HG03521 (cell line): ENCODE measurements at regions not wholly inside any gene's neighbourhood (a gene's known extent, or its start where the extent isn't known, plus 50 kb on each side); places are given as distances from the start of the nearest gene placed in this dataset.

ENCODE experiments used
- ATAC-seq: cut with Tn5 transposase; IDR thresholded peaks from one replicate; pipeline ENCODE4 v1.9.1; 2021; ENCODE audit warnings: mild to moderate bottlenecking, moderate library complexity; ENCODE audit not compliant: unreplicated experiment

DNA sequence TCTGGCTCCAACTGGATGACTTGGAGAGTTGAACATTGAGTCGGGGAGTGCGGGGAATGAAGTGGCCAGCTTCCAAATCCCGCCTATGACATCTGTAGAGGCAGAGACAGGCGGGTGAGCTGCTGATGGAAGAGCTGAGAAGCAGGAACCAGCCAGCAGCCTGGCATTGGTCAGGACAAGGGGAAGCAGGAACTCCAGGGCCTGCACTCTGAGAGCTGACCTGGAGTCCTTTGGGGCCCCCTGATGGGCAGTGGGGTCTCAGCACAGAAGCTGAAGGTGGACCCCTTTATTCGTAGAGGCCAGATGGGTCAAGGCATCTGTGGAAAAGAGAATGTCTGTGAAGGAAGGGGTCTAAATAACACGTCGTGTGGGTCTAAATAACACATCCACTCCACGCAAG is 57.0 kb downstream of the SEC61G start:
- ATAC-seq: no peak

DNA sequence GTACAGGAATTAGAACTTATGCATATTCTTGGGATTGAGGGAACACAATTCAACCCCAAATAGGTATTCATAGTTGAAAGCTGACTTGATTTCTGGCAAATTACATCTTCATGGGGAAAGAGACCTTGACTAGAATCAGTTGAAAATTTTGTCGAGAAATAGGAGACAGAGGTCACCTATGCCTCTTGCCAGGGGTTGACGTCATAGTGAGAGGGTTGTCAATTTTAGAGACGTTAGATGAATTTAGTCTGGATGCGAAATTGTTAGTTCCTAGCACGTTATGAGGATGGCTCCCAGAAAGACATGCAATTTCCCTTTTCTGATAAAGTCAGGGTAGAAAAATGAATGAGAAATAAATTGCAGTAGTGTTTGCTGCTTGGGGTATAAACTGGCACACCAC is 59.3 kb downstream of the SEC61G start:
- no peak for ATAC-seq

DNA sequence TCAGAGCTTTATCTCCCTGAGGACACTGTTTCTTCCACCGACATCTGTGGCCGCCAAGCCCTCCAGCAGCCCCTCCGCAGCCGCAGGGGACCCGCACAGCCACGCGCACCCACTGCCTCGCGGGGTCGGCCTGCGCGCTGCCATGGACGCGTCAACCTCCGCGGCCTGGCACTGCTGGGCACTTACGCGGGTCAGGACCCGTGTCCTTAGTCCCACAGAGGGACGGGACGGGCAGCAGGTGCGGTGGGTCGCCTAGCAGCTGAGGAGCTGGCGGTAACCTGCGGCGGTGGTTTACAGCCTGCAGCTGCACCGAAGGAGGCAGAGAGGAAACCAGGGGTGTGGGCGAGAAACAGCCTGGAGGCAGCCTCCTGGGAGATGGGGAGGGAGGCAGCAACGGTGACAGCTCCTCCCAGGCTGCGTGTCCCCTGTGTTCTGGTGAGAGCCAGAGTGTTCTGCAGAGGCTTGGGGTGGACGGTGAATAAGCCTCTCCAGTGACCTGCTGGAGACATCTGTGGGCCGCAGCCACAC is 61.3 kb downstream of the SEC61G start:
- no peak for ATAC-seq

DNA sequence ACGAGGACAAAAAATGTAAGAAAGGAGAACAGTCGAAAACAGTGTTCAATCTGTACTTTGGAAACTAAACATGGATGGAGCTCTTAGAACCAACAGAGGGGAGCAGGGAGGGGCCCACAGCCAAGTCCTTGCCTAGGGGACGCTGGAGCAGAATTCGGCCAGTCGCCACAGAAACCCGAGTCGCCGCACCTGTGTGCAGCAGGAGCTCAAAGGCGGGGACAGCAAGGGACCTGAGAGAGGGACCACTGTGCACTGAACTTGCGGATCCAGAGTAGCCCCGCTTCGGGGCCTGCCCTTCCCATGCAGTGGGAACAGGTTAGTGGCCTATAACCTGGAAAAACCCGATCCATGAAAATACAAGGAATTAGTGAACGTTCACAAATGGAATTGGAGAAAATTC is 68.1 kb downstream of the SEC61G start:
- ATAC-seq: no peak

DNA sequence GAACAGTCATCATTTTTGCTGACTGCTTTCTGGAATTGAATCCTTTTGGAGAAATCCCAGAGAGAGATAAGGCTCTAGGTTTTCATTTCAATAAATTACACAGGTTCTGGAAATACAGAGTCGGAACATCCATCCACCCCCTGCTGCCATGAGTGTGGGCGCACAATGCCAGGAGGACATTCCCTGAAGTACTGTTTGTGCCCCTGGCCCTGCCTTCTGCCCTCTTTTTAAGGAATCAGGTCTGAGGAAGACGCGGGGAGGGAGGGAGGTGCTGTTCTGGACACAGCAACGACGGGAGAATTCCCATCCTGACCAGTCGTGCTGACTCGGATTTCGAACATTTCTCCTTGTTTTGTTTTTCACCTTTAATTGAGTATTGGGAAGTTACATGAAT is 69.0 kb downstream of the SEC61G start:
- ATAC-seq: no peak

DNA sequence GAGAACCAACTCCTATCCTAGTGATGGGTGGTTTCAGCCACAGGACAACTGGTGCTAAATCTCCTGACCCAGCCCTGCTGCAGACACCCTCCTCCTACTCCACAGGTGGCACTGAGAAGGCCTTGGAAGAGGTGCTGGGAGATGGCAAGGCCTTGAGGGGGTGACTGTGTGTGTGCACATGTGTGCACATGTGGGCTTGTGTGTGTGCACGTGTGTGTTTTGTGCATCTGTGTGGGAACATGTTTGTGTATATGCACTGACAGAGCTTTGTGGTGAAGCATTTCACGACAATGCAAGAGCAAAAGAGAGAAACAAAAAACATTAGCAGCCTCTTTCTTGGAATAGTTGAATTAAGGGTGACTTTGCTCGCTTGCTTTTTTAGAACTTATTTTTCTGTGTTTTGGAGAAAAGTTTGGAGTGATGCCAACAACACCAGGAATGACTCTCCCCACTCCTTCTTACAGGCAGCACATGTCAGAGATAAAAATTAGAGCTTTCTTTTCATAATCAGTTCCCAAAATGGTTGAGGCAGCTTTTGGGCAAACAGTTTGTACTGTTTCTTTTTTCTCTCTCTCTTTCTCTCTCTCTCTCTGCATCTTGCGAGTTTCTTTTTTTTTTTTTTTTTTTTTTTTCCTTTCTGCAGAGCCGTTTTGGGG is 69.5 kb downstream of the SEC61G start:
- ATAC-seq: no peak

DNA sequence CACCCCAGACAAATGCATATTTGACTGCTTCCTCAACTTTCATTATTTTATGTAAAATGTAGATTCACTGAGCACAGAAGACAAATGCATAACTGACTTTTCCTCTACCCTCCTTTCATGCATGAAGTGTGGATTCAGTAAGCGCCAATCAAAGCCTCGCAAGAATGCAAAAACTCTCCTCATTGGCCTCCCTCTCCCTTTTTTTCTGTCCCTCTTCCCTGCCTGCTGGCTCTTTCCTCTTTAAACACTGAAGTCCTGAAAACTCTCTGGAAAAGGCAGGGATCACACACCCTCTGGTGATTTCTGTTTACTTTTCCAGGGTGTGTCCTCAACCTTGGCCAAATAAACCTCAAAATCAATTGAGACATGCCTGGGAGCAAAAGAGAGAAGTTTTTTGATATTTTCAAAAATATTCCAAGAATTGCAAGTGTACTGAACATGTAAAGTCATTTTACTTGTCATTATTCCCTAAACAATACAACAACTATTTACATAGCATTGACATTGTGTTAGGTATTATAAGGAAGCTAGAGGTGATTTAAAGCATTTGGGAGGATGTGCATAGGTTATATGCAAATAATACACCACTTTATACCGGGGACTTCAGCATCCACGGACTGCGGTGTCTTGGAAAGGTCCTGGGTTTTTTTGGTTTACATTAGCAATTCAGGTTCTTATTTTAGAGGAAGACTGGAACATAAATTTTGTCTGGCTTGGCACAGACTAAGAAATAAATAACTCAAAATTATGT is 71.4 kb downstream of the SEC61G start:
- no peak for ATAC-seq

DNA sequence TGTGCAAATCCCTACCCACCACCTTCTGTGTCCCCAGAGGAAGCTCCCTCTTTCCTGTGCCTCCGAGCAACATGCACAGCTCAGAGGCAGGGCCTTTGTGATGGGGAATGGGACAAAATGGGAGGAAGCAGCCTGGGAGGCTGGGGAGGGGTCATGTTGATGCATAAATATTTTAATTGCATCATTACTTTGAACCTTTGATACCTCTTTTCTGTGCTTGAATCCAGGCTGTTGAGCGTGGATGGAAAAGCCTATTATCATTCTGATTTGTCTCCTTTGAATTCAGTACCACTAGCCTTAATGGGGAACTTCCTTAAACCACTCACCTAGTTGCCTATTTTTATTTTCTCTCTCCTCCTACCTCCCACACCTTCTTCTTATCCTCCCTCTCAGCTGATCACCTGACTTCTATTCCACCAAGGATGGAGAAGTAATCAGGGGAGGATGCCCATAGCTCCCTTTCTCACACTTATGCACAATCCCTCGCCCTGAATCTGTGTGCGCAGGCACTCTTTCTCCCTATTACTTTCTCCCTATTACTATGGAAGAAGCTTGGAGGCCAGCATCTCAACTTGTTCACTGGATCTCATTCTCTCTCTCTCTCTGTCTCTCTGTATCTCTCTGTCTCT is 78.5 kb downstream of the SEC61G start:
- no peak for ATAC-seq

DNA sequence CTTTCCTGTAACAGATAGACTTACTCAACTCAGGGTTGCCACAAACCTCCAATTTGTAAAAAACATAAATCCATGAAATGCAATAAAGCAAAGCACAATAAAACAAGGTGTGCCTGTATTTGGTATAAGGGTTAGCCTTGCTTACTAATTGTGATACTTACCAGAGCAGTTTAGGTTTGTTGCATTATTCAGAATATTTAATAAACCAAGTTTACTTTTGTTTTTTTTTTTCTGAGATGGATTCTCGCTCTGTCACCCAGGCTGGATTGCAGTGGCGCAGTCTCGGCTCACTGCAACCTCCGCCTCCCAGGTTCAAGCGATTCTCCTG is 79.6 kb downstream of the SEC61G start:
- ATAC-seq: no peak

DNA sequence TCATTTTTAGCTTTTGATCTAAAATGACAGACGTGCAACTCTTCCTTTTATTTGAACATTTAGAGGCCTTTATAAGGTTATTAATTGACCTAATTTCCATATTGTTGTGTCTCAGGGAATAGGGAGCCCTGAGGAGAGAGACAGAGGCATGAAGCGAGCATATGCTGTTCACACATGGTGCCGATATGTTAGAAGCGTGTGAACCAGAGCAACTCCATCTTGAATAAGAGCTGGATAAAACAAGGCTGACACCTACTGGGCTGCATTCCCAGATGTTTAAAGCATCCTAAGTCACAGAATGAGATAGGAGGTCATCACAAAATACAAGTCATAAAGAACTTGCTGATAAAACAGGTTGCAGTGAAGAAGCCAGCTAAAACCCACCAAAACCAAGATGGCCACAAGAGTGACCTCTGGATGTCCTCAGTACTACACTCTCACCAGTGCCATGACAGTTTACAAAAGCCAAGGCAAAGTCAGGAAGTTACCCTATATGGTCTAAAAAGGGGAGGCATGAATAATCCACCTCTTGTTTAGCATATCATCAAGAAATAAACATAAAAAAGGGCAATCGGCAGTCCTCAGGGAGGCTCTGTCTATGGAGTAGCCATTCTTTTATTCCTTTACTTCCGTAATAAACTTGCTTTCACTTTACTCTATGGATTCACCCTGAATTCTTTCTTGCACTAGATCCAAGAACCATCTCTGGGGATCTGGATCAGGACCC is 80.1 kb downstream of the SEC61G start:
- ATAC-seq: no peak

DNA sequence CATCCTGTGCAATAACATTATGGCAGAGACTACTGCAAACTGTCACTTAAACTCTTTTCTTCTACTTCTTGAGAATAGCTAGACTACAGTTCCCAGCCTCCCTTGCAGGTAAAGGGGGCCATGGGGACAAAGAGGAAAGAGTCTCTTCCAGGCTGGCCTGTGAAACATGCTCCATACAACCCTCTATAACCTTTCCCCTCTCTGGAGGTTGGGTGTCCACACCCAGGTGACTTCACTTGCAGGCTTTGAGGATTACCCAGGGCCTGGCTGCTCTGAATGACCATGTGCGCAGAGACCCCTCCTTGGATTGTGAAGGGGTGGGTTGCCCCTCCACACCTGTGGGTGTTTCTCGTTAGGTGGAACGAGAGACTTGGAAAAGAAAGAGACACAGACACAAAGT is 84.1 kb downstream of the SEC61G start:
- ATAC-seq: no peak

DNA sequence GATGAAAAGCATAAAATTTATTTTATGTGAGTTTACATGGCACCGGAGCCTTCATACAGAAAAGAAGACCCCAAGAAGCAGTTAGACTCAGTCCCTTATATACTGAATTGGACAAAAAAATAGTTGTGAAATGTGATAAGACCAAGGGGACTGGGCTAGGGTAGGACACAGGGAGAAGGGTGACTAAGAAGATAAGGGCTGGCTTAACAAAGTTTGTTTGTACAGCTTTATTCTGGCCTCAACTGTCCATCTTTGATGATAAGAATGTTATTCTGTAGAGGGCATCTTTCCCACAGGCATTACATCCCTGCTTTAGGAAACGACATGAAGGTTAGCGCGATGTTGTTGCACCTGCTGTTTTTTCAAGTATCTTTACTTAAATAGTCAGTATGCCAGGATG is 86.5 kb downstream of the SEC61G start:
- ATAC-seq: no peak

DNA sequence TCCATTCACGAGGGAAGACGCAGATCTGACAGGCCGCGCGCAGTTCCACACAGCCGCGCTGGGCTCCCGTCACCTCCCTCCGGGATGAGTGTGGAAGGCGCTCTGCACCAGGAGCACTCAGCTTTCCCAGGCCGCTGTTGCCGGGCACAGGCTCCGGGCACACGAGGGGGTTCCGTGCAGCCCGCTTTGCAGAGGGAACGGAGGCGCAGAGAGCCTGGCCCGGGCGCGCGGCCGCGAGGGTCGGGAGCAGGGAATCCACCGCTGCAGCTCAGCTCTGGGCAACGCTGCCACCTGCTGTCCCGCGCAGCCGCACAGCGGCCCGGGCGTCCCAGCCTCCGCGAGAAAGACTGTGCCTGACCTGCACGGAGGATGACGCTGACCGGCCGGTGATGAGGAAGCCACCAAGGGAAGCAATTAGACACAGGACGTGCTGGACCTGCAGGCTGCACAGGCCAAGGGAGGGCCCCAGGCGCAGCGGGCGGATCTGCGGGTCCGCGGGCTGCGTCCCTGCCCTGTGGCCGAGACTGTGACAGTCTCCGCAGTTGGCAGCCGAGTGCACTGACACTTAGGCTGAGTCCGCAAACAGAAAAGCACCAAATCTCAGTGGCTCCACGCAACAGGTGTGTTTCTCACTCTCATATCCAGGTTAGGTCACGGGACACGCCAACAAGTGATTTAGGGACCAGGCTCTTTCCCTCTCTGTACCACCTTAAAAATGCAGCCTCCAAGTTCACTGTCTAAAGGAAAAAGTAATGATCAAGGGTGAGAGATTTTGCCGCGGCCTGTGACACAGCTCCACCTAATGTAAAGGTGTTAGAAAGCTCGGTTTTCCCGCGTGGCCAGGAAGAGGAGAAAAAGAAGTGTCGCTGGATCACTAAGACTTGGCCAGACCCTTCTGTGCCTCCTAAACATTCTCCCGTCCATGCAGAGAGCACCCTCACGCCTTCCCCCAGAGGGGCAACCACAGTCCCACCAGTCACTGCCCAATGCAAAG is 94.5 kb downstream of the SEC61G start:
- ATAC-seq: peak; percentile 58

DNA sequence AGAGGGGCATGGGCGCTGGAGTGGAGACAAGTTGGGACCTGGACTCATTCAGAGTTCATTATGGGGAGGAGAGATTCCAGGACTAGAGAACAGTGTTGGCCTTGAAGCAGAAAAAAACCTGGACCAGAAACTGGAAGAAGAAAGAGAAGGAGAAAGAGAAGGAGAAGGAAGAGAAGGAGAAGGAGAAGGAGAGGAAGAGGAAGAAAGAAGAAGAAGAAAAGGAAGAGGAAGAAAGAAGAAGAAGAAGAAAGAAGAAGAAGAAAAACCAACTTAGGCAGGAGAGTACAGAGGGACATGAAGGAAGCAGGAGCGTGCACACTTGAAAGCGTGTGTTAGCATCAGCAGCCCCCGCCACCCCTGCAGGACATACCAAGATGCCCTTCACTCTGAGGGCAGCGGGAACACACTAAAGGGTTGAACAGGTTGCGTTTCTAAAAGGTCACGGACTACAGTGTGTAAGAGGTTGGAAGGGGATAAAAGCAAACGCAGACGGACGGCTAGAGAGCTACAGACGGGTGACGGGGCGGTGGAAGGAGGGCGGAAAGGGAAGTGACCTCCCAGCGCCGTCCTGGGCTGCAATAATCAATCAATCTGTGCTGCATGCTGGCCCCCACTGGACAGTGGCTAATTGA is 95.3 kb downstream of the SEC61G start:
- no peak for ATAC-seq

DNA sequence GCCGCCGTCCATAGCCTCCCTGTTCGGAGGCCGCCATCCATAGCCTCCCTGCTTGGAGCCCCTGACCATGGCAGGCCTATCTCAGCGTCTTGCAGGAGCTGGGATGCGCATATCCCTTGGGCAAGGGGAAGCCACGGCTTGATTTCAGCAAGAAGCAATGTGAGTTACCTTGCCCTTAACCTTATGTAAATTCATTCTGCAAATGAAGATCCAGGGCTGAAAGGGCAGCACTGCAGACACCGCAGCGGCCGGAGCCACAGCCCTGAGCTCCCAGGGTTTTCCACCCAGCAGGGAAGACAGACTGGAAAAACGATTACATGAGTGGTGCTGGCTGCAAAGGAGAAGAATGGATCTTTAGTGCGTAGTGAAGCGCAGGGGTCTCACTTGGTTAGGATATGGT is 95.8 kb downstream of the SEC61G start:
- ATAC-seq: no peak

DNA sequence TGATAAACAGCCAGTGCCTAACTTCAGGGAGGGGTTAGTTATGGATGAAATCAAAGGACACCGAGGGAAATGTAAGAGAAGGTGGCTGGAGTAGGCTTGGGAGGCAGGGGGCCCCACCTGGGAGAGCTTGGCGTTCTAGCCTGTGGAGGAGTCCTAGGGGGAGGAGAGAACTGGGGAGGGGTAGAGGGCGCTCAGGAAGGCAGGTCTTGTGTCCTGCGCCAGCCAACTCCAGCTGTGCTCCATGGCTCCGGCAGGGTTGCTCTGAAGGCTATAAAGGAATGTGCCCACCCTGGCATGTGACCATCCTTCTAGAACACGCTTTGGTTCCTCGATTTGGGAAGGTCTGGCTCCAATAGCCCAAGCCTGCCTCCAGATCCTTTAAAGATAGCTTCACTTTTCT is 96.3 kb downstream of the SEC61G start:
- ATAC-seq: no peak

DNA sequence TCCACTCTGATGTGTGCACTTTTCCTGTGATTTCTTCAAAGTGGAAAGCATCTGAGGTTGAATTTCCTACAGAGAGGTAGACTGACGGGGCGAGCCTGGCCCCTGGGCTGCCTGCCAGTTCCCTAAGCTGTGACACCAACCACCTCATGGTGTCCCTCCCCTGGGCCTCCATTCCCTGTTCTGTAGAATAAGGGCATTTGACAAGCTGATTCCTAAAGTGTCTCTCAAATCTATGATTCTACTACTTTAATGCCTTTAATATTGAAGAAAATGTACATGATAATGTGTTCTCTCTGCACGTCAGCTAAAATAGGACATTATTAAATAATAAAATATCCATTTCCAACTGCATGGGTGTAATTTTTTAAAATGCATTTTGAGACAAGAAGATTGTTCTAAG is 105.1 kb downstream of the SEC61G start:
- no peak for ATAC-seq

DNA sequence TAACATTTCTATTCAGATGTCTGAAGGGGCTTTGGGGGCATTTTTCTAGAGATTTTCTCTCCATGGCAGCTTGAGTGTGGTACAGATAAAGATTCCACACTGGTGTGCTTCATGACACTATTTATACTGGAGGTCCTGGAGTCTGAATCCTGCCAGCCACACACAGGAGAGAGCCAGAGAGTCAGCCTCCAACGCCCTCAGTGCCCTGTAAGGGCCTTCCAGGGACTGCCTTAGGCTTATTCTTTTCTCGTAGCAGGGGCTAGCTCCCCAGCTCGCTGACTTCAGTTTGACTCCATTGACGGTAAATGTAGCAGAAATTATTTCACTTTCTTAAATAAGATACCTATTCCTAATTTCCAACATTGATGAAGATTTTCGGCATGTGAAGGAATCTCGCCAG is 100.9 kb downstream of the VSTM2A start:
- ATAC-seq: no peak

DNA sequence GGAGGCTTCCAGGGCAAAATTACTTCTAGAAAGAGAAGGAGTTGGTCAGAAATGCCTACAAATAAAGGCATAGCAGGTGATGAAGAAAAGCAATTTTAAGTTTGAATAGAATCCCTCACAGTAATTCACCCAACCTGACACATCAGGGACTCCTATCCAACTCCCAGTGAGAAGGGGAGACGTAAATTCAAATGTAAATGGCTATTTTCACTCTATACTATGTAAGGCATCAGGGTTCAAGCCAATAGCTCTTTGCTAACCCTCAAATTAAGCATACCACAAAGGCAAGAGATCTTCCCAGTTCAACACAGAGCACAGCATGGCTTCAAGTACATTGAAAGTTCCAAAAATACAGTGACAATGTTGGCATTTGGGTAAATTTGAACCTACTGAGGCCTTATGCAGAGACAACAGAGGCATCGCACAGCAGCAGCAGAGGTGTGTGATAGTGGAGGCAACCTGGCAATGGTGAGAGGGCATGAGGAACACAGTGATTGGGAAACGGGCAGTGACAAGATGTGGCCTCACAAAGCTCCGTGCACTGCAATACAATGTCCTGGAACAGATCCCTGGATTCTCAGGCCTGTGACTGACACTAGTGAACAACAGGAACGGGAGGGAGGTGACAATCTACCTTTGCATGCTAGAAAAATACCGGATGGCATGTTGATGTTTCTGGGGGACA is 95.7 kb downstream of the VSTM2A start:
- ATAC-seq: no peak
